GM19193 (cell line): ENCODE measurements at regions not wholly inside any gene's neighbourhood (a gene's known extent, or its start where the extent isn't known, plus 50 kb on each side); places are given as distances from the start of the nearest gene placed in this dataset.

ENCODE experiments used
- POLR2A ChIP-seq: IDR thresholded peaks from 4 replicates; pipeline ENCODE4 v1.6.1; 2011; ENCODE audit not compliant: insufficient read depth, insufficient read length; ENCODE audit errors: extremely low read depth

DNA sequence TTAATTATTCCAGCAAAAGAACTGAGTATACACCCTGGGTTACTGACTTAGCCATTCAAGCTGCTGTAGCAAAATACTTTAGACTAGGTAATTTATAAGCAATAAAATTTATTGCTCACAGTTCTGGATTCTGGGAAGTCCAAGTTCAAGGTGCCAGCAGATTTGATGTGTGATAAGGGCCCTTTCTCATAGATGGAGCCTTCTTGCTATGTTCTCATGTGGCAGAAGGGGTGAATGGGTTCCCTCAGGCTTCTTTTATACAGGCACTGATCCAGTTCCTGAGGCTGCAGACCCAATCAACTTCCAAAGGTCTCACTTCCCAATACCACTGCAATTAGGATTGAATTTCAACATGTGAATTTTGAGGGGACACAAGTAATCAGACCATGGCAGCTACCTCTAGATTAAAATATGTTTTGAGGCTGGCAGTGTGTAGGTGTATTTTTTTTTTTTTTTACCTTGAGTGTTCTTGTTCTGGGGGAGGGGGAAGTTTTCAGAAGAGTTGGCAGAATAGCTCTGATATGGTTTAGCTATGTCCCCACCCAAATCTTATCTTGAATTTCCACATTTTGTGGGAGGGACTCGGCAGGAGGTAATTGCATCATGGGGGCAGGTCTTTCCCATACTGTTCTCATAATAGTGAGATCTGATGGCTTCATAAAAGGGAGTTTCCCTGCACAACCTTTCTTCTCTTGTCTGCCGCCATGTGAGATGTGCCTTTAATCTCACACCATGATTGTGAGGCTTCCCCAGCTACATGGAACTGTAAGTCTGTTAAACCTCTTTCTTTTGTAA lies 178.2 kb downstream of the RASSF9 start:
- TF ChIP-seq POLR2A: no peak

DNA sequence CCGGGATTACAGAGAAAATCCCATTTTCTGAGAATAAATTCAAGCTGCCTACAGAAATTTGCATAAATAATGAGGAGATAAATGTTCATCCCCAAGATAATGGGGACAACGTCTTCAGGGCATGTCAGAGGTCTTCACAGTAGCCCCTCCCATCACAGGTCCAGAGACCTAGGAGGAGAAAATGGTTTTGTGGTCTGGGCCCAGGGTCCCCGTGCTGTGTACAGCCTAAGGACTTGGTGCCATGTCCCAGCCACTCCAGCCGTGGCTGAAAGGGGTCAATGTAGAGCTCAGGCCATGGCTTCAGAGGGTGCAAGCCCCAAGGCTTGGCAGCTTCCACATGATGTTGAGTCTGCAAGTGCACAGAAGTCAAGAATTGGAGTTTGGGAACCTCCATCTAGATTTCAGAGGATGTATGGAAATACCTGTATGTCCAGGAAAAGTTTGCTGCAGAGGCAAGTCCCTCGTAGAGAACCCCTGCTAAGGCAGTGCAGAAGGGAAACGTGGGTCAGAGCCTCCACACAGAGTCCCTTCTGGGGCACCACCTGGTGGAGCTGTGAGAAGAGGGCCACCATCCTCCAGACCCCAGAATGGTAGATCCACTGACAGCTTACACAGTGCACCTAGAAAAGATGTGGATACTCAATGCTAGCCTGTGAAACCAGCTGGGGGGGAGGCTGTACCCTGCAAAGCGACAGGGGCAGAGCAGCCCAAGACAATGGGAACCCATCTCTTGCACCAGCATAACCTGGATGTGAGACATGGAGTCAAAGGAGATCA lies 176.3 kb downstream of the RASSF9 start:
- no peak for TF ChIP-seq POLR2A

DNA sequence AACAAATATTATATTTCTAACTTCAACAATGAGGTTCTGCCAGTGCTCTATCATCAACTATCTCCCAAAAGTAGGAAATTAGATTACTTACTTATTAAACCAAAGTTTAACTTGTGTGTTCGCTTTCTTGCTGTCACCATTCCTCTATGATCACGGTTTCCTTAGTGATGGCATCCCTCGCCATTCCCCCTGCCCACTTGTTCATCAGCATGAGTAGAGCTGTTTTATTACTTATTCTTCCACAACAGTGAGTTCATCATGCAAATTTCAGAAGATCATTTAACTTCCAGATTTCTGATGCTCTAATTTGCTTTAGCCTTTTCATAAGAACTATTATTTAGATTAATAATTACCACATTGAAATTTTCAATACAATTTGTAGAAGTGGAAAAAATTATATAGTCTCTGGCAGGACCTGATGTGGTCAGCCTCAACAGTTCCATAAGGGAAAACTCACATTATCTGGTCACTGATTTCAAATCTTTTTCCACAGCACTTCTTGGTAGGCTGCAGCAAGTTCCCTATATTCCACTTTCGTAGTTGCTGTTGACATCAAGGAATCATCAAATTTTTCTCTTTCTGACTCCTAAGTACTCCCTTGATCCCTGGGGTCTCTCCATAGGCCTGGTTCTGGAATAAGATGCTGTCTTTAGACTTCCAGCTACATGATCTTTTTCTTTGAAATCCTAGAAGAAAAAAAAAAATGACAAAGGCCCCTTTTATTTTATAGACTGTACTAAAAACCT lies 174.6 kb downstream of the RASSF9 start:
- no peak for TF ChIP-seq POLR2A

DNA sequence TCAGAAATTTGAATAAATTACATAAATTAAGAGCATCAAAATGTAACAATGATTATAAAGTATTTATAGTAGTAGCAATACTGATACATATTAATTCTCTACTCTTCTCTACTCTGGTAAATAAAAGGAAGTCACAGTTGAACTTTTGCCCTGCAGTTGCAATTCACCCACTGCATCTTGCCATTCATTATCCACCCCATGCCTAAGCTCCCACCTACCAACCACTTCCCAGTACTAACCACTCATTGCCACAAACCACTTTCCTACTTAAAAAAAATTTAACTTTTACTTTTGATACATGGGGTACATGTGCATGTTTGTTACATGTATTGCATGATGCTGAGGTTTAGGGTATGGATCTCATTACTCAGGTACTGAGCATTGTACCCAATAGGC lies 174.0 kb downstream of the RASSF9 start:
- no peak for TF ChIP-seq POLR2A

DNA sequence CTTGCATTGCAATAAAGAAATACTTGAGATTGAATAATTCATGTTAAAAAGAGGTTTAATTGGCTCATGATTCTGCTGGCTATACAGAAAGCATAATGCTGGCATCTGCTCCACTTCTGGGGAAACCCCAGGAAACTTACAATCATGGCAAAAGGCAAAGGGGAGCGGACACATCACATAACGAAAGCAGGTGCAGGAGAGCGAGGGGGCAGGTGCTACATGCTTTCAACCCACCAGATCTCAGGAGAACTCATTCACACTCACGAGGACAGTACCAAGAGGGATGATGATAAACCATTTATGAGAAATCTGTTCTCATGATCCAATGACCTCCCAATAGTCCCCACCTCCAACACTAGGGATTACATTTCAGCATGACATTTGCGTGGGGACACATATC lies 172.6 kb downstream of the RASSF9 start:
- no peak for TF ChIP-seq POLR2A

DNA sequence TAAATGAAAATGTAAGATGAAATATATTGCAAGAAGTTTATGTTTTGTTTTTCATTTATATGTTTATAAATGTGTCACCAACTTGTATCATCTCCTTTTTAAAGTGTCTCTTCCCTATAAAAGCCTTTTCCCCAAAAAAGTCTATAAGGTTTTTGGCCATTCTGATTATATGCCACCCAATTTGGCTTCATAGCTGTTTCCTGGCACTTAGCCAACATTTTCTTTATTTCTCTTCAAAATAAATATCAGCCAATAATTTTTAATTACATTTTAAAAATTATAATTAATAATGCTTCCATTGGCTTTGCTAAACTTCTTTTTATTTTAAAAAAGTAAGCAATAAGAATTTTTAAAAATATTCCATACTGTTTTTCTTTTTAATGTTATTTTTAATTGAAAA lies 171.8 kb downstream of the RASSF9 start:
- TF ChIP-seq POLR2A: no peak

DNA sequence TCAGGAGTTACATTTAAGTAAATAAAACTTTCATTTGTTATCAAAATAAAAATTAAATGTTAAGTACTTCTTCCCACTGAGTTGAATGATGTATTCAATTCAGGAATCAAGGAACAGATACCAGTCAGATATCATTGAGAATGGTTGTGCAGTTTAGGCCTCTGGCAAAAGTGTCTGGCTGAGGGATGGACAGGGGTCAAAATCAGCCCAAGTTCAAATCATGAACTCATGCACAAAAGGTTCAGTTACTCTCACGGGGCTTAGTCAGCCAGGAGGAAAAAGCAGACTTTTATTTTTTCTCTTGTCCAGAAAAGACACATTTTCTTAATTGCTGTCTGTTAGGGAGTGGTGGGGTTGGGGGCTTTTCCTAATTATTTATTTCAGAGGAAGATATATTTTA lies 166.3 kb downstream of the RASSF9 start:
- no peak for TF ChIP-seq POLR2A

DNA sequence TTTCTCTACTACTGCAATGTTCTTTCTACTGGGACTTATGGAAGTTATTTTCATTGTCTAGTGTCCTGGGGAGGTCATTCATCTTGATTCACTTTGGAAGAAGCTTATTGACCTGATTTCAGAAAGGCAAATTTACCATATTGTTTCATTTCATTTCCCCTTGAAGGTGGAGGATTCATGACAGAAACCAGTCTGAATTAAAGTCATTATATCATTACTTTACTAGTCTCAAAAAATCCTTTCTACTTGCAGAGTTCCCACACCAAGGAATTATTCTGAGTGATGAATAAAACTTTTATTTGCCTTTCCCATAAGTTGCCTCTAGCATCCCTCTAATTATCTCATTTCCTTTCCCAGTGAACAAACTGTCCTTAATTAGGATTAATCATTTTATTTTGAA lies 163.8 kb downstream of the RASSF9 start:
- TF ChIP-seq POLR2A: no peak

DNA sequence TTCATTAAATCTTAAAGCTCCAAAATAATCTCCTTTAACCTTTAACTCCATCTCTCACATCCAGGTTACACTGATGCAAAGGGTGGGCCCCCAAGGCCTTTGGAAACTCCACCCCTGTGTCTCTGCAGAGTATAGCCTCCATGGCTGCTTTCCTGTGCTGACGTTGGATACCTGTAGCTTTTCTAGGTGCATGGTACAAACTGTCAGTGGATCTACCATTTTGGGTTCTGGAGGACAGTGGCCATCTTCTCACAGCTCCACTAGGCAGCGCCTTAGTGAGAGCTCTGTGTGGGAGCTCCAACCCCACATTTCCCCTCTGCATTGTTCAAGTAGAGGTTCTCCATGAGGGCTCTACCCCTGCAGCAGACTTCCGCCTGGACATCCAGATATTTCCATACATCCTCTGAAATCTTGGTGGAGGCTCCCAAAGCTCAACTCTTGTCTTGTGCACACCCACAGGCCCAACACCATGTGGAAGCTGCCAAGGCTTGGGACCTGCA lies 162.2 kb downstream of the RASSF9 start:
- no peak for TF ChIP-seq POLR2A

DNA sequence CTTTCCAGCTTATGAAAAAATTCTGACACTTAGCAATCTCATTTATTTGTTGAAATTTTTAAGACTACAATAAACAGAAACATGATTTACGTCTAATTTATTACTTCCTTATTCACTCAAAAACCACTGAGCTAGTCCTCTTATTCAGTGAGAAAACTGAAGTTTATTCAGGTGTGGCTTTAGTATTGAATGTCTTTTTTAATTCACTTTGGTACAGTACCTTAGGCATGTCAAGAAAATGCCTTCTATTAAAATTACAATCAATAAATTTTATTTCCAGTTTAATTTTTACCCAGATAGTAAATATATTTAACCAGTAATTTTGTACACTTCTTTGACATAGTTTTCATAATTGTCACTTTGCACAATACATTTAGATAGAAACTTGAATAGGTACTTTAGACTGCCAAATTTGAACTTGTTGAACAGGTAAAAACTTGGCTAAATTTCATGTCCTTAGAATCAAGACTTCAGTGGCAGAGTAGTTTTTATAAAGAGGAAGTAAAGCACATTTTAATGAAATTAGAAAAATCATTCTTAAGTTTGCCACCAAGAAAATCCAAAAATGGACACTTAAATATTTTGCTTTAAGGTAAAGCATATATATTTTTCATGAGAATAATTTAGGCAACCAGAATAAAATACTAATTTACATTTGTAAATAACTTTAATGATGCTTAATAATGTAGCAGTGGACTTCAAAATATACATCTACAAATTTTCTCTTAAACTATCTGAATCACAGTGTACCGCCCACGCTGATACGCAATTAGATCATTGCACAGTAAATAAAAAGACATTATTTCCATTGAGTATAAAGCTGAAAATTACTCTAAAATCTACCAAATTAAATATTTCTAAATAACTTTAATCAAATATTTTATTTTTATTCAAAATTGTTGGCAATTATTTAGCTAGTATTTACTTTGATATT lies 159.1 kb downstream of the RASSF9 start:
- TF ChIP-seq POLR2A: no peak

DNA sequence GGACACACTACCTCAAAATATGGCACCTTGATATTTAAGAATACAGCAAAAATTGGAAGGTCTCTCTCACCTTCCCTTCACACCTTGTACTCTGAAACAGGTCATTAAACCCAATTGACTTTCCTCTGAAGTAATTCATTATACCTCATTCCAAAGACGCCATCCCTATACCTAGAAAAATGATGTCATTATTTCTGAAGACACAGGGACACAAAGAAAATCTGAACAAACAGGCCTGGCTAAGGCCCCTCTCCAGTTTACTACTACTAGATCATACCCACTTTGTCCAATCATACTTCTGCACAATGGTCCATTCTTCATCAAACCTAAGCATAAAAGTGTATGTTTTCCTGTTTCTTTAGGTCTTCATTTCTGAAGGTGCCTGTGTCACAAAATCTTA lies 156.9 kb downstream of the RASSF9 start:
- TF ChIP-seq POLR2A: no peak

DNA sequence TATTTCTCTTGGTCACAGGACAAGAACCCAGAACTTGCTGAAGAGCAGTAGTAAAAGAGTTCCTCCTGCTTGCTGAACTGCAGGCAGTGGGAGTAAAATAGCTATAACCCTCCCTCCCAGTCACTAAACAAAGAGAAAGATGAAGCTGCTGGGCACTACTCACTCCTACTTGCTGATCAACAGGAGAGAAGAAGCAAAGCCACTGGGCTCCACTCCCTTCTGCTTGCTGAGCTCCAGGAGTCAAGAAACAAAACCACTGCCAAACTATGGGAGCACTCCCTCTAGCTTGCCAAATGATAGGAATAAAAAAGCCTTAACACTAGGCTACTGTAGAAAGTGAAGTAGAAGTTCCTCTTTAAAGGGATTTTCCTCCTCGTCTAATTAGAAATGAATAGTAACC lies 155.3 kb downstream of the RASSF9 start:
- TF ChIP-seq POLR2A: no peak

DNA sequence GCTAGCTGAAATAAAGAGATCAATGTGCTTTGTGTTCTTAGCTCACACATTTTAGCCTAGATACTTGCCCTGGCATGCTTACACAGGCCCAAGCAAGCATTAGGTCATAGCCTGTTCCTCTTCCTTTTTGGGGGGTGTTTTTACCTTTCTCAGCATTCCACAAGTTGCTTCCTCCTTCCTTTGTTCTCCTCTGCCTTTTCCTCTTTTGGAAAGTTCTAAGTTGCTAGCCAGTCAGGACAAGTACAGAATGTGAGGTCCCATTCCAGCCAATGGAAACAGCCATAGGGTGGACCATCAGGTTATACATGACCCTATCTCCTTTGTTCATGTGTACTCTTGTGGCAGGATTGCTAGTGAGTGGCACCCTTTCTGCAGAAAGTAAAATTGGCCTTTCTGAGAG lies 154.9 kb downstream of the RASSF9 start:
- no peak for TF ChIP-seq POLR2A

DNA sequence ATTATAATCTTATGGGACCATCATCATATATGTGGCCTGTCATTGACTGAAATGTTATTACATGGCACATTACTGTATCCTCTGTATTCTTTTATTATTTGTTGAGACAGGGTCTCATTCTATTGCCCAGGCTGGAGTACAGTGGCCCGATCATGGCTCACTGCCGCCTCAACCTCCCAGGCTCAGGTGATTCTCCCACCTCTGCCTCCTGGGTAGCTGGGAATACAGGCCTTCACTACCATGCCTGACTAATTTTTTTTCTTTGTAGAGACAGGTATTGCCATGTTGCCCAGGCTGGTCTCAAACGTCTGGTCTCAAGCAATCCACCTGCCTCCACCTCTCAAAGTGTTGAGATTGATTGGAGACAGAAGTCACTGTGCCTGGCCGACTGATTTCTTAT lies 153.2 kb downstream of the RASSF9 start:
- no peak for TF ChIP-seq POLR2A
